HEK293 (cell line): ENCODE measurements at regions not wholly inside any gene's neighbourhood (a gene's known extent, or its start where the extent isn't known, plus 50 kb on each side); places are given as distances from the start of the nearest gene placed in this dataset.

Source experiments
- CTCF ChIA-PET: fragments of 350-600 bp; formaldehyde crosslinking; extraction: SDS; loops from one replicate; lab custom pipeline; 2021; ENCODE audit warnings: antibody characterized with exemption; lab: Yijun Ruan, JAX
- POLR2A ChIA-PET: fragments of 300-600 bp; formaldehyde crosslinking; extraction: SDS; loops from one replicate; lab custom pipeline; 2020; ENCODE audit warnings: antibody characterized with exemption, inconsistent platforms; lab: Yijun Ruan, JAX
- H3K27ac ChIP-seq: fragments of 200-500 bp; sonication (Bioruptor generic); 2 replicates; pipeline ENCODE4 v1.5.1; 2014; ENCODE audit warnings: low read depth, low read length, control low read depth, inconsistent platforms; ENCODE audit errors: extremely low read depth
- H3K36me3 ChIP-seq, 2 experiments: fragments of 200-500 bp in 1 of 2; sonication (Bioruptor generic) in 1 of 2; 1 replicate in 1 of 2; 2 replicates in 1 of 2; pipeline ENCODE4 v1.5.1; 2014 to 2017; ENCODE audit warnings: inconsistent platforms in 2 of 2, low read length in 2 of 2; ENCODE audit not compliant: control insufficient read depth in 2 of 2, insufficient read depth in 1 of 2
- H3K4me1 ChIP-seq: fragments of 200-500 bp; sonication (Bioruptor generic); 2 replicates; pipeline ENCODE4 v1.5.1; 2014; ENCODE audit warnings: mild to moderate bottlenecking, low read length, inconsistent platforms; ENCODE audit not compliant: control insufficient read depth, insufficient read depth
- H3K4me3 ChIP-seq: 2 replicates; pipeline ENCODE4 v1.5.1; 2011; ENCODE audit warnings: low read depth, mild to moderate bottlenecking, control low read depth, low read length, moderate library complexity
- H3K9me3 ChIP-seq: fragments of 200-500 bp; sonication (Bioruptor generic); 2 replicates; pipeline ENCODE4 v1.5.1; 2014; ENCODE audit warnings: low read depth, low read length, inconsistent platforms; ENCODE audit not compliant: control insufficient read depth, insufficient read depth
- AEBP2 ChIP-seq: fragments of 450-650 bp; formaldehyde crosslinking; IDR thresholded peaks from 2 replicates; pipeline ENCODE4 v1.5.1; 2016; ENCODE audit warnings: missing biosample characterization, missing genetic modification characterization, borderline replicate concordance
- ELK4 ChIP-seq: IDR thresholded peaks from 2 replicates; pipeline ENCODE4 v1.6.1; 2011; ENCODE audit warnings: mild to moderate bottlenecking, low read depth, low read length, borderline replicate concordance
- GLI2 ChIP-seq: fragments of 450-650 bp; formaldehyde crosslinking; IDR thresholded peaks from 2 replicates; pipeline ENCODE4; 2017; ENCODE audit warnings: missing biosample characterization, missing genetic modification characterization, low read depth, borderline replicate concordance
- KLF10 ChIP-seq: fragments of 450-650 bp; IDR thresholded peaks from 2 replicates; pipeline ENCODE4 v1.5.1; 2018; ENCODE audit warnings: missing biosample characterization, mild to moderate bottlenecking, missing genetic modification characterization
- KLF7 ChIP-seq: fragments of 450-650 bp; formaldehyde crosslinking; IDR thresholded peaks from 2 replicates; pipeline ENCODE4 v1.5.1; 2016; ENCODE audit warnings: missing biosample characterization, missing genetic modification characterization, borderline replicate concordance
- MZF1 ChIP-seq: fragments of 450-650 bp; formaldehyde crosslinking; IDR thresholded peaks from 2 replicates; pipeline ENCODE4 v1.5.1; 2017; ENCODE audit warnings: missing biosample characterization, missing genetic modification characterization, borderline replicate concordance
- RBAK ChIP-seq: fragments of 450-650 bp; formaldehyde crosslinking; IDR thresholded peaks from 2 replicates; pipeline ENCODE4 v1.5.1; 2016; ENCODE audit warnings: missing biosample characterization, missing genetic modification characterization
- REPIN1 ChIP-seq: fragments of 450-650 bp; formaldehyde crosslinking; IDR thresholded peaks from 2 replicates; pipeline ENCODE4 v1.5.1; 2017; ENCODE audit warnings: missing biosample characterization, missing genetic modification characterization, low read depth
- ZNF138 ChIP-seq: fragments of 450-650 bp; formaldehyde crosslinking; IDR thresholded peaks from 2 replicates; pipeline ENCODE4 v1.5.1; 2016; ENCODE audit warnings: missing biosample characterization, missing genetic modification characterization, borderline replicate concordance
- ZNF175 ChIP-seq: fragments of 450-650 bp; formaldehyde crosslinking; IDR thresholded peaks from 2 replicates; pipeline ENCODE4 v1.5.1; 2016; ENCODE audit warnings: missing biosample characterization, missing genetic modification characterization
- ZNF184 ChIP-seq: fragments of 450-650 bp; IDR thresholded peaks from 2 replicates; pipeline ENCODE4 v1.5.1; 2018; ENCODE audit warnings: missing biosample characterization, mild to moderate bottlenecking, missing genetic modification characterization
- ZNF23 ChIP-seq: fragments of 450-650 bp; formaldehyde crosslinking; IDR thresholded peaks from 2 replicates; pipeline ENCODE4 v1.5.1; 2016; ENCODE audit warnings: missing biosample characterization, missing genetic modification characterization, borderline replicate concordance
- ZNF26 ChIP-seq: fragments of 450-650 bp; formaldehyde crosslinking; IDR thresholded peaks from 2 replicates; pipeline ENCODE4 v1.5.1; 2016; ENCODE audit warnings: missing biosample characterization, missing genetic modification characterization
- ZNF274 ChIP-seq, 2 experiments: fragments of 200-500 bp in 1 of 2; fragments of 450-650 bp in 1 of 2; sonication (Bioruptor generic) in 1 of 2; formaldehyde crosslinking in 1 of 2; IDR thresholded peaks; 2 replicates each; pipeline versions ENCODE4 v1.5.1 to v1.6.1; 2014 to 2016; ENCODE audit warnings: borderline replicate concordance in 1 of 2, inconsistent platforms in 1 of 2, low read length in 1 of 2, missing biosample characterization in 1 of 2, missing genetic modification characterization in 1 of 2
- ZNF350 ChIP-seq: fragments of 450-650 bp; formaldehyde crosslinking; IDR thresholded peaks from 2 replicates; pipeline ENCODE4 v1.5.0; 2017; ENCODE audit warnings: missing biosample characterization, mild to moderate bottlenecking, missing genetic modification characterization
- ZNF391 ChIP-seq: fragments of 450-650 bp; formaldehyde crosslinking; IDR thresholded peaks from 2 replicates; pipeline ENCODE4 v1.5.1; 2016; ENCODE audit warnings: low read depth, missing biosample characterization, missing genetic modification characterization, borderline replicate concordance
- ZNF423 ChIP-seq: fragments of 450-650 bp; formaldehyde crosslinking; IDR thresholded peaks from 2 replicates; pipeline ENCODE4 v1.5.1; 2016; ENCODE audit warnings: missing biosample characterization, missing genetic modification characterization
- ZNF518A ChIP-seq: fragments of 450-650 bp; formaldehyde crosslinking; conservative IDR thresholded peaks from 2 replicates; pipeline ENCODE4 v1.5.1; 2016; ENCODE audit warnings: low read depth, missing biosample characterization, missing genetic modification characterization
- ZNF529 ChIP-seq: fragments of 450-650 bp; formaldehyde crosslinking; IDR thresholded peaks from 2 replicates; pipeline ENCODE4 v1.5.1; 2017; ENCODE audit warnings: missing genetic modification characterization, missing biosample characterization; ENCODE audit not compliant: insufficient replicate concordance
- ZNF610 ChIP-seq: fragments of 450-650 bp; formaldehyde crosslinking; IDR thresholded peaks from 2 replicates; pipeline ENCODE4 v1.5.1; 2016; ENCODE audit warnings: missing biosample characterization, missing genetic modification characterization, borderline replicate concordance
- ZNF645 ChIP-seq: fragments of 450-650 bp; formaldehyde crosslinking; IDR thresholded peaks from 2 replicates; pipeline ENCODE4; 2016; ENCODE audit warnings: missing biosample characterization, missing genetic modification characterization
- ZNF704 ChIP-seq: fragments of 450-650 bp; formaldehyde crosslinking; IDR thresholded peaks from 2 replicates; pipeline ENCODE4 v1.5.1; 2016; ENCODE audit warnings: missing biosample characterization, missing genetic modification characterization
- ZNF837 ChIP-seq: fragments of 450-650 bp; formaldehyde crosslinking; IDR thresholded peaks from 2 replicates; pipeline ENCODE4 v1.5.1; 2016; ENCODE audit warnings: missing biosample characterization, missing genetic modification characterization

GRCh38 chr2:184498936-184499335, 99.4 kb upstream of the ZNF804A start (continued):
- TF ChIP-seq AEBP2 (tag by site-specific recombination) = no peak
- TF ChIP-seq ZNF274 (IDR thresholded peaks at IDR 0.05; ENCODE audit: low read length) = no peak
- no peak for TF ChIP-seq ZNF274 (tag by site-specific recombination; IDR thresholded peaks at IDR 0.05; ENCODE audit: borderline replicate concordance)
- no peak for TF ChIP-seq ZNF645 (tag by site-specific recombination)
- TF ChIP-seq, all 188 proteins: peak for 0

- H3K9me3 ChIP-seq = no peaks in the 10 kb centered on the region
- no peak overlapping the region for H3K27ac ChIP-seq
- ChIA-PET CTCF (no interaction called here), POLR2A (no interaction called here)
- no peaks in the 10 kb centered on the region for H3K4me1 ChIP-seq
- no peaks in the 10 kb centered on the region for H3K36me3 ChIP-seq
- no peak overlapping the region for H3K4me3 ChIP-seq
- TF ChIP-seq ZNF391 (tag by site-specific recombination) (no peak), ZNF184 (tag by site-specific recombination) (no peak), KLF10 (tag by site-specific recombination) (no peak), RBAK (tag by site-specific recombination) (no peak), ZNF529 (no peak), ZNF610 (tag by site-specific recombination) (no peak), ZNF138 (tag by site-specific recombination) (no peak), ZNF837 (no peak), ZNF704 (tag by site-specific recombination) (no peak), ZNF350 (no peak), ZNF26 (no peak), ZNF175 (tag by site-specific recombination) (no peak), ZNF23 (tag by site-specific recombination) (no peak), MZF1 (no peak)
These were observed 94.1 kb upstream of the ZNF804A start for GRCh38 chr2:184504252-184504651.

- no peaks in the 10 kb centered on the region for H3K4me1 ChIP-seq
- CTCF ChIA-PET = no interaction called here
- H3K9me3 ChIP-seq = no peaks in the 10 kb centered on the region
- H3K27ac ChIP-seq = no peak overlapping the region
- no peak overlapping the region for H3K4me3 ChIP-seq
- POLR2A ChIA-PET = no interaction called here
- H3K36me3 ChIP-seq = no peaks in the 10 kb centered on the region
- TF ChIP-seq KLF7 (tag by site-specific recombination) (no peak), REPIN1 (tag by site-specific recombination) (no peak), ELK4 (no peak), GLI2 (no peak), ZNF518A (tag by site-specific recombination) (no peak), ZNF423 (tag by site-specific recombination) (no peak)
These were observed 91.1 kb upstream of the ZNF804A start for GRCh38 chr2:184507254-184507653.
